Stimulated activated naive CD4-positive, alpha-beta T cell treated with Interleukin-2 at 50 U/mL for 16 hours (primary cell): ENCODE measurements at regions not wholly inside any gene's neighbourhood (a gene's known extent, or its start where the extent isn't known, plus 50 kb on each side); places are given as distances from the start of the nearest gene placed in this dataset.

Experiments
- DNase-seq: peaks from one replicate; lab custom pipeline; 2025; lab: John Stamatoyannopoulos, UW

- no peak for DNase-seq
Observed at GRCh38 chr9:118515947-118516346, 811.7 kb downstream of the TLR4 start.

GRCh38 chr9:118521261-118521660 is 817.1 kb downstream of the TLR4 start:
- DNase-seq = no peak

- DNase-seq = no peak
Observed at GRCh38 chr9:118522093-118523028, 818.2 kb downstream of the TLR4 start.

GRCh38 chr9:118527261-118527660 is 823.1 kb downstream of the TLR4 start:
- DNase-seq = no peak

- no peak for DNase-seq
Observed at GRCh38 chr9:118529210-118529609, 825.0 kb downstream of the TLR4 start.

- no peak for DNase-seq
Observed at GRCh38 chr9:118529624-118530214, 825.5 kb downstream of the TLR4 start.

- DNase-seq = no peak
Observed at GRCh38 chr9:118532592-118532991, 828.4 kb downstream of the TLR4 start.

GRCh38 chr9:118533101-118533500 is 828.9 kb downstream of the TLR4 start:
- DNase-seq = no peak

- DNase-seq = no peak
Observed at GRCh38 chr9:118533850-118534249, 829.6 kb downstream of the TLR4 start.

GRCh38 chr9:118536153-118536552 is 832.0 kb downstream of the TLR4 start:
- no peak for DNase-seq

GRCh38 chr9:118538959-118539358 is 830.3 kb downstream of the BRINP1 start:
- no peak for DNase-seq

GRCh38 chr9:118553465-118553864 is 815.8 kb downstream of the BRINP1 start:
- no peak for DNase-seq

GRCh38 chr9:118554987-118555386 is 814.2 kb downstream of the BRINP1 start:
- no peak for DNase-seq

GRCh38 chr9:118558026-118558425 is 811.2 kb downstream of the BRINP1 start:
- no peak for DNase-seq

GRCh38 chr9:118558891-118559290 is 810.3 kb downstream of the BRINP1 start:
- no peak for DNase-seq

- no peak for DNase-seq
Observed at GRCh38 chr9:118561051-118561450, 808.2 kb downstream of the BRINP1 start.

- DNase-seq = no peak
Observed at GRCh38 chr9:118563677-118564076, 805.6 kb downstream of the BRINP1 start.

- no peak for DNase-seq
Observed at GRCh38 chr9:118567861-118568260, 801.4 kb downstream of the BRINP1 start.

GRCh38 chr9:118568704-118569103 is 800.5 kb downstream of the BRINP1 start:
- no peak for DNase-seq

GRCh38 chr9:118569148-118569547 is 800.1 kb downstream of the BRINP1 start:
- DNase-seq = no peak

- no peak for DNase-seq
Observed at GRCh38 chr9:118570066-118570465, 799.2 kb downstream of the BRINP1 start.

GRCh38 chr9:118575341-118576070 is 793.7 kb downstream of the BRINP1 start:
- no peak for DNase-seq

GRCh38 chr9:118577121-118577520 is 792.1 kb downstream of the BRINP1 start:
- no peak for DNase-seq
